Ishikawa (cell line): ENCODE measurements at regions not wholly inside any gene's neighbourhood (a gene's known extent, or its start where the extent isn't known, plus 50 kb on each side); places are given as distances from the start of the nearest gene placed in this dataset.

Source experiments
- EP300 ChIP-seq: IDR thresholded peaks from 2 replicates; pipeline ENCODE4 v1.6.1; 2012; ENCODE audit warnings: borderline replicate concordance
- RAD21 ChIP-seq: IDR thresholded peaks from 2 replicates; pipeline ENCODE4 v1.6.1; 2012; ENCODE audit warnings: low read depth
- REST ChIP-seq: IDR thresholded peaks from 2 replicates; pipeline ENCODE4 v1.6.1; 2012; ENCODE audit warnings: low read depth, mild to moderate bottlenecking
- ZBTB7A ChIP-seq: IDR thresholded peaks from 2 replicates; pipeline ENCODE4 v1.6.1; 2012; ENCODE audit warnings: low read depth

GRCh38 chr16:86885139-86885538, 306.8 kb downstream of the FOXL1 start:
- TF ChIP-seq ZBTB7A (no peak), RAD21 (no peak), REST (no peak), EP300 (no peak)
